ENCODE measurements at regions not wholly inside any gene's neighbourhood (a gene's known extent, or its start where the extent isn't known, plus 50 kb on each side); places are given as distances from the start of the nearest gene placed in this dataset.

- no peak for DNase-seq
- Histone ChIP-seq H3K4me1 (ENCODE audit: control insufficient read depth in 2 of 2, insufficient read depth in 2 of 2, low read length in 2 of 2) (no peaks in the 10 kb centered on the region), H3K9me3 (ENCODE audit: control extremely low read depth in 1 of 3, control insufficient read depth in 2 of 3, insufficient read depth in 1 of 3, low read length in 2 of 3) (no peaks in the 10 kb centered on the region), H4K20me1 (ENCODE audit: control insufficient read depth, insufficient read depth, low read length, poor library complexity, severe bottlenecking) (no peaks in the 10 kb centered on the region), H3K4me2 (replicated peaks; ENCODE audit: low read depth, low read length, poor library complexity, severe bottlenecking) (no peak overlapping the region), H3K27ac (ENCODE audit: low read length in 2 of 2) (no peak overlapping the region), H3K27me3 (replicated peaks in 1 of 4; ENCODE audit: control extremely low read depth in 1 of 4, control insufficient read depth in 3 of 4, insufficient read depth in 4 of 4, low read length in 3 of 4) (no peaks in the 10 kb centered on the region), H3K79me2 (ENCODE audit: control insufficient read depth, insufficient read depth, low read length) (no peaks in the 10 kb centered on the region), H2AFZ (ENCODE audit: insufficient read depth, low read depth, low read length, poor library complexity, severe bottlenecking) (no peak overlapping the region), H3K9ac (ENCODE audit: low read length) (no peak overlapping the region), H3K4me3 (ENCODE audit: control extremely low read depth in 1 of 5, extremely low read depth in 1 of 5, insufficient read depth in 1 of 5, low read depth in 2 of 5, low read length in 4 of 5) (no peak overlapping the region), H3K36me3 (replicated peaks in 1 of 2; ENCODE audit: control extremely low read depth in 1 of 2, control insufficient read depth in 1 of 2, extremely low read depth in 1 of 2, insufficient read depth in 2 of 2, low read length in 1 of 2) (no peaks in the 10 kb centered on the region)
- Mint-ChIP-seq H3K4me3 (no peak overlapping the region), H3K9me3 (ENCODE audit: insufficient read depth) (no peaks in the 10 kb centered on the region), H3K4me1 (no peaks in the 10 kb centered on the region), H3K27me3 (no peaks in the 10 kb centered on the region), H3K27ac (no peak overlapping the region)
- no peak for ATAC-seq (ENCODE audit: low read depth)
- ChIA-PET CTCF (interaction anchor here (3.8 kb wide), 1 partner anchor 11 kb away, joined by 12 read pairs; no protein-coding TSS in a partner anchor), POLR2A (interaction anchor here (0.6 kb wide), 1 partner anchor 10 kb away, joined by 4 read pairs; no protein-coding TSS in a partner anchor)
- WGBS (ENCODE audit: insufficient coverage) = 100% methylated on average over 2 of the region's 5 CpGs
- intact Hi-C loops (cut with micrococcal nuclease) = no loop called here
- no peak for TF ChIP-seq CTCF (IDR thresholded peaks at IDR 0.05)
- TF ChIP-seq EZH2 (IDR thresholded peaks at IDR 0.05; ENCODE audit: borderline replicate concordance, insufficient read depth, low read depth, low read length, poor library complexity, severe bottlenecking) = no peak
Observed at GRCh38 chr1:234713859-234714258, 103.9 kb upstream of the IRF2BP2 start.

DNA sequence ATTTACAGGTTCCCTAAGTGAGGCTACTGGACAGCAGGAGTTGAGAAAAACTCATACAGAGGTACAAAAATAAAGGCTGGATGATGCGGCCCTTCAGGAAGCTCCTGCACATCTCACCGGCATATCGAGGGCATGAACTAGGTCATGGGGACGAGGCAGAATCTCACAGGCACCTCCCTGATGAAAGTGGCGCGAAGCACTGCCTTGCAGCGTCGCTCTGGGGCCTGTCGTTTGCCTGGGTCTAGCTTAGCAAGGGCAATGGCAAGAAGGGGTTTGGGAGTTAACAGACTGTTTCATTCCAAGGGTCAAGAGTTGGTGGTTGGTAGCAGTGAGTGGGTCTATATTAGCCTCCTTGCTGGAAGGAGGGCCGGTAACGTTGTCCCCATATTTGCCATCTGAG, 103.5 kb upstream of the IRF2BP2 start:
- H3K9me3 ChIP-seq (ENCODE audit: control extremely low read depth in 1 of 3, control insufficient read depth in 2 of 3, insufficient read depth in 1 of 3, low read length in 2 of 3) = no peaks in the 10 kb centered on the region
- 88% methylated on average over 11 of the region's 11 CpGs for WGBS (ENCODE audit: insufficient coverage)
- no peak overlapping the region for H3K27ac ChIP-seq (ENCODE audit: low read length in 2 of 2)
- TF ChIP-seq CTCF (IDR thresholded peaks at IDR 0.05) = no peak
- TF ChIP-seq EZH2 (IDR thresholded peaks at IDR 0.05; ENCODE audit: borderline replicate concordance, insufficient read depth, low read depth, low read length, poor library complexity, severe bottlenecking) = no peak
- H4K20me1 ChIP-seq (ENCODE audit: control insufficient read depth, insufficient read depth, low read length, poor library complexity, severe bottlenecking) = no peaks in the 10 kb centered on the region
- H3K36me3 ChIP-seq (replicated peaks in 1 of 2; ENCODE audit: control extremely low read depth in 1 of 2, control insufficient read depth in 1 of 2, extremely low read depth in 1 of 2, insufficient read depth in 2 of 2, low read length in 1 of 2) = no peaks in the 10 kb centered on the region
- no peak for ATAC-seq (ENCODE audit: low read depth)
- H3K27ac Mint-ChIP-seq = no peak overlapping the region
- no peaks in the 10 kb centered on the region for H3K27me3 ChIP-seq (replicated peaks in 1 of 4; ENCODE audit: control extremely low read depth in 1 of 4, control insufficient read depth in 3 of 4, insufficient read depth in 4 of 4, low read length in 3 of 4)
- H3K9me3 Mint-ChIP-seq (ENCODE audit: insufficient read depth) = no peaks in the 10 kb centered on the region
- H3K4me1 ChIP-seq (ENCODE audit: control insufficient read depth in 2 of 2, insufficient read depth in 2 of 2, low read length in 2 of 2) = no peaks in the 10 kb centered on the region
- H3K4me3 ChIP-seq (ENCODE audit: control extremely low read depth in 1 of 5, extremely low read depth in 1 of 5, insufficient read depth in 1 of 5, low read depth in 2 of 5, low read length in 4 of 5) = no peak overlapping the region
- no peaks in the 10 kb centered on the region for H3K79me2 ChIP-seq (ENCODE audit: control insufficient read depth, insufficient read depth, low read length)
- no peak overlapping the region for H3K4me3 Mint-ChIP-seq
- ChIA-PET CTCF (interaction anchor here (3.8 kb wide), 1 partner anchor 11 kb away, joined by 12 read pairs; no protein-coding TSS in a partner anchor), POLR2A (interaction anchor here (0.6 kb wide), 1 partner anchor 10 kb away, joined by 4 read pairs; no protein-coding TSS in a partner anchor)
- H3K9ac ChIP-seq (ENCODE audit: low read length) = no peak overlapping the region
- no peaks in the 10 kb centered on the region for H3K27me3 Mint-ChIP-seq
- no peaks in the 10 kb centered on the region for H3K4me1 Mint-ChIP-seq
- H3K4me2 ChIP-seq (replicated peaks; ENCODE audit: low read depth, low read length, poor library complexity, severe bottlenecking) = no peak overlapping the region
- H2AFZ ChIP-seq (ENCODE audit: insufficient read depth, low read depth, low read length, poor library complexity, severe bottlenecking) = no peak overlapping the region
- intact Hi-C loops (cut with micrococcal nuclease) = no loop called here
- no peak for DNase-seq
